GM19372 (cell line): ENCODE measurements at regions not wholly inside any gene's neighbourhood (a gene's known extent, or its start where the extent isn't known, plus 50 kb on each side); places are given as distances from the start of the nearest gene placed in this dataset.
A peak's percentile ranks its signal among the peaks of the same experiment; 100 is the strongest.

Experiments
- ATAC-seq: cut with Tn5 transposase; IDR thresholded peaks from one replicate; pipeline ENCODE4 v1.9.1; 2021; ENCODE audit warnings: mild to moderate bottlenecking, low read depth, moderate library complexity; ENCODE audit not compliant: unreplicated experiment

GRCh38 chr13:22041741-22042140, 370.9 kb downstream of the FGF9 start:
- no peak for ATAC-seq

GRCh38 chr13:22047082-22047784, 376.4 kb downstream of the FGF9 start:
- no peak for ATAC-seq

GRCh38 chr13:22047785-22048104, 376.9 kb downstream of the FGF9 start:
- ATAC-seq, result no peak

- ATAC-seq, result no peak
These were observed 378.5 kb downstream of the FGF9 start for GRCh38 chr13:22049384-22049783.

- ATAC-seq, result no peak
These were observed 380.2 kb downstream of the FGF9 start for GRCh38 chr13:22050951-22051563.

GRCh38 chr13:22053053-22053452, 382.2 kb downstream of the FGF9 start:
- no peak for ATAC-seq

GRCh38 chr13:22055259-22055658, 384.4 kb downstream of the FGF9 start:
- ATAC-seq, result no peak

GRCh38 chr13:22060187-22060586, 389.3 kb downstream of the FGF9 start:
- no peak for ATAC-seq

GRCh38 chr13:22061371-22061805, 390.5 kb downstream of the FGF9 start:
- peak; percentile 30 for ATAC-seq

- ATAC-seq, result peak; percentile 73
These were observed 391.0 kb downstream of the FGF9 start for GRCh38 chr13:22061806-22062391.

GRCh38 chr13:22062478-22063205, 391.8 kb downstream of the FGF9 start:
- ATAC-seq, result no peak

- no peak for ATAC-seq
These were observed 392.7 kb downstream of the FGF9 start for GRCh38 chr13:22063416-22064124.

- no peak for ATAC-seq
These were observed 394.2 kb downstream of the FGF9 start for GRCh38 chr13:22064854-22065620.

- peak; percentile 78 for ATAC-seq
These were observed 402.8 kb downstream of the FGF9 start for GRCh38 chr13:22073718-22074117.

GRCh38 chr13:22074403-22074802, 403.5 kb downstream of the FGF9 start:
- no peak for ATAC-seq

GRCh38 chr13:22076658-22077057, 405.8 kb downstream of the FGF9 start:
- ATAC-seq, result no peak

- no peak for ATAC-seq
These were observed 406.4 kb downstream of the FGF9 start for GRCh38 chr13:22077205-22077683.

GRCh38 chr13:22077764-22078163, 406.9 kb downstream of the FGF9 start:
- no peak for ATAC-seq

- no peak for ATAC-seq
These were observed 409.1 kb downstream of the FGF9 start for GRCh38 chr13:22079961-22080360.

- no peak for ATAC-seq
These were observed 410.0 kb downstream of the FGF9 start for GRCh38 chr13:22080832-22081231.
